Stomach (tissue), 8 donors: ENCODE measurements at regions not wholly inside any gene's neighbourhood (a gene's known extent, or its start where the extent isn't known, plus 50 kb on each side); places are given as distances from the start of the nearest gene placed in this dataset.

Experiments used
- DNase-seq, 2 donors: peaks; one replicate each; pipeline versions ENCODE4 v3.0.0 to v3.0.0-alpha.2; 2013 to 2019
- H3K27ac ChIP-seq, 5 donors: fragments of 200-600 bp in 4 of 5; sonication (generic) in 4 of 5; one replicate each; pipeline ENCODE4 v1.5.1; 2013 to 2019; ENCODE audit warnings: mild to moderate bottlenecking in 1 of 5, moderate library complexity in 1 of 5
- H3K27me3 ChIP-seq, 3 donors: fragments of 200-600 bp; sonication (generic); one replicate each; pipeline ENCODE4 v1.5.1; 2017 to 2019; ENCODE audit warnings: mixed run types in 1 of 3
- H3K36me3 ChIP-seq, 4 donors: fragments of 200-600 bp; sonication (generic); 1 replicate in 3 of 4; 2 replicates in 1 of 4; pipeline ENCODE4 v1.5.1; 2016 to 2019
- H3K4me1 ChIP-seq, 4 donors: fragments of 200-600 bp; sonication (generic); one replicate each; pipeline ENCODE4 v1.5.1; 2016 to 2019
- H3K4me3 ChIP-seq, 4 donors: fragments of 200-600 bp; sonication (generic) in 3 of 4; one replicate each; pipeline ENCODE4 v1.5.1; 2016 to 2019; ENCODE audit warnings: mild to moderate bottlenecking in 1 of 4
- H3K9me3 ChIP-seq, 4 donors: fragments of 200-600 bp; sonication (generic); one replicate each; pipeline ENCODE4 v1.5.1; 2016 to 2019
- EP300 ChIP-seq: sonication (generic); formaldehyde crosslinking; IDR thresholded peaks from one replicate; pipeline ENCODE4 v1.6.1; 2017; ENCODE audit warnings: antibody characterized with exemption
- POLR2A ChIP-seq, 4 donors: fragments of 450-650 bp; IDR thresholded peaks; one replicate each; pipeline ENCODE4 v1.6.1; 2016; ENCODE audit warnings: antibody characterized with exemption in 4 of 4, control low read depth in 2 of 4, mild to moderate bottlenecking in 1 of 4, moderate library complexity in 1 of 4
- POLR2AphosphoS5 ChIP-seq, 3 donors: sonication (generic); formaldehyde crosslinking; IDR thresholded peaks; one replicate each; pipeline ENCODE4 v1.6.1; 2016; ENCODE audit warnings: antibody characterized with exemption in 3 of 3
- WGBS, 5 donors: extraction: QIAGEN DNeasy Blood & Tissue Kit in 3 of 5; methylation state at CpG; one replicate each; pipeline versions ENCODE4 v1.1.5 to v1.1.7; 2013 to 2018; 5-methylcytosine and 5-hydroxymethylcytosine counted together
- intact Hi-C: fragments of 100-400 bp; cut with DNase I; formaldehyde crosslinking; loops from one replicate; pipeline ENCODE4 v1.15.1; 2023; ENCODE audit warnings: low total_unique reads
- TF ChIP-seq, protein P1 (sequence below), 7 experiments: fragments of 450-650 bp in 4 of 7; fragments of 200-600 bp in 3 of 7; sonication (generic) in 3 of 7; IDR thresholded peaks; one replicate each; pipeline ENCODE4 v1.5.1; 2016 to 2019; ENCODE audit warnings: antibody characterized with exemption in 7 of 7, control low read depth in 2 of 7, mild to moderate bottlenecking in 1 of 7
- donor health status: healthy with polysubstance abuse.
- donor health status: Bipolar disorder and iron deficiency.
- donor health status: healthy.

DNA sequence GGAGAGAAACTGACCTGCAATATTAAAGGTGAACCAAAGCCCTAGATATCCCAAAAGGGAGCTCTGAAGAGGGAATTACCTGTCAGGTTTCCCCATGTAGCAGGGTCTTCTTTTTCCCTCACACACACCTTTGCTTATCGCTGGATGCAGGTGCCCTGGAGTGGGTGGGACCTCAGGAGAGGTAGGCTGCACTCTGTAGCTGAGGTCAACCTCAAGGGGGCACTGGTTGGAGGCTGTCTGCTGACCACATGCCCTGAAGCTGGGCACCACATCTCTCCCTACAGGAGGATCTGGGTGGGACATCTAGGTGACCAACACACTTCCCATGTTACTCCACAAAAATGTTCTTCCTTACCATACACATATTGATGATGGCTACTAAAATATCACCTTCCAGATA is 298.7 kb upstream of the USP25 start:
- H3K36me3 ChIP-seq: no peaks in the 10 kb centered on the region
- H3K9me3 ChIP-seq: no peaks in the 10 kb centered on the region
- H3K4me1 ChIP-seq: peaks cover 0 to 14% (median 4%) of the 10 kb centered on the region in 4 donors
- DNase-seq: no peak
- WGBS, 5 donors: 91 to 100% (median 97%) methylated on average over 1 of the region's 1 CpG
- no peaks in the 10 kb centered on the region for H3K27me3 ChIP-seq
- intact Hi-C loops: no loop called here
- no peak overlapping the region for H3K27ac ChIP-seq
- H3K4me3 ChIP-seq: no peak overlapping the region
- no peak for TF ChIP-seq POLR2AphosphoS5 (IDR thresholded peaks at IDR 0.05)
- TF ChIP-seq EP300: no peak
- no peak for TF ChIP-seq POLR2A (IDR thresholded peaks at IDR 0.05)
- TF ChIP-seq, protein P1, sequence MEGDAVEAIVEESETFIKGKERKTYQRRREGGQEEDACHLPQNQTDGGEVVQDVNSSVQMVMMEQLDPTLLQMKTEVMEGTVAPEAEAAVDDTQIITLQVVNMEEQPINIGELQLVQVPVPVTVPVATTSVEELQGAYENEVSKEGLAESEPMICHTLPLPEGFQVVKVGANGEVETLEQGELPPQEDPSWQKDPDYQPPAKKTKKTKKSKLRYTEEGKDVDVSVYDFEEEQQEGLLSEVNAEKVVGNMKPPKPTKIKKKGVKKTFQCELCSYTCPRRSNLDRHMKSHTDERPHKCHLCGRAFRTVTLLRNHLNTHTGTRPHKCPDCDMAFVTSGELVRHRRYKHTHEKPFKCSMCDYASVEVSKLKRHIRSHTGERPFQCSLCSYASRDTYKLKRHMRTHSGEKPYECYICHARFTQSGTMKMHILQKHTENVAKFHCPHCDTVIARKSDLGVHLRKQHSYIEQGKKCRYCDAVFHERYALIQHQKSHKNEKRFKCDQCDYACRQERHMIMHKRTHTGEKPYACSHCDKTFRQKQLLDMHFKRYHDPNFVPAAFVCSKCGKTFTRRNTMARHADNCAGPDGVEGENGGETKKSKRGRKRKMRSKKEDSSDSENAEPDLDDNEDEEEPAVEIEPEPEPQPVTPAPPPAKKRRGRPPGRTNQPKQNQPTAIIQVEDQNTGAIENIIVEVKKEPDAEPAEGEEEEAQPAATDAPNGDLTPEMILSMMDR (IDR thresholded peaks at IDR 0.05): no peak

DNA sequence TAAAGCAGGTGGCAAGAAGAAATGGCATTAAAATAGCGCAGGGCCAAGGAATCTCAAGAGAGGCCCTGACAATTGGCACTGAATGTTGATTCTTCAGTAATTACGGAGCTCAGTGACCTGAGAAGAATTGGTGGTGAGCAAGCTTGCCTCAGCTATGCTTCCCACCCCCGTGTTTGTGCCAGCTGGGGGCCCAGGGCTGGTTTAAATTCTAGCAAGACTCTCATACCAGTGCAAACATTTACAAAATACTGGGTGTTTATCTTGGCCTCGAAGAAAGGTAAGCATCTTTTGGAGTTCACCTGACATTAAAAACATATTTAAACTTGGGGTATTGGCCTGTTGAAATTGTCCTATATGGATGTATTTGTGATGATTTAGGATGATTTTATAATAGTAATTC is 296.7 kb upstream of the USP25 start:
- no peak for DNase-seq
- Histone ChIP-seq H3K4me3 (no peak overlapping the region), H3K27ac (no peak overlapping the region), H3K27me3 (no peaks in the 10 kb centered on the region), H3K9me3 (no peaks in the 10 kb centered on the region), H3K36me3 (no peaks in the 10 kb centered on the region), H3K4me1 (peaks cover 0 to 14% (median 4%) of the 10 kb centered on the region in 4 donors)
- no peak for TF ChIP-seq POLR2AphosphoS5 (IDR thresholded peaks at IDR 0.05)
- no peak for TF ChIP-seq POLR2A (IDR thresholded peaks at IDR 0.05)
- TF ChIP-seq, protein P1 (IDR thresholded peaks at IDR 0.05): no peak
- no peak for TF ChIP-seq EP300
- intact Hi-C loops: no loop called here
- 44 to 68% (median 62%) methylated on average over 4 of the region's 4 CpGs for WGBS, 5 donors

DNA sequence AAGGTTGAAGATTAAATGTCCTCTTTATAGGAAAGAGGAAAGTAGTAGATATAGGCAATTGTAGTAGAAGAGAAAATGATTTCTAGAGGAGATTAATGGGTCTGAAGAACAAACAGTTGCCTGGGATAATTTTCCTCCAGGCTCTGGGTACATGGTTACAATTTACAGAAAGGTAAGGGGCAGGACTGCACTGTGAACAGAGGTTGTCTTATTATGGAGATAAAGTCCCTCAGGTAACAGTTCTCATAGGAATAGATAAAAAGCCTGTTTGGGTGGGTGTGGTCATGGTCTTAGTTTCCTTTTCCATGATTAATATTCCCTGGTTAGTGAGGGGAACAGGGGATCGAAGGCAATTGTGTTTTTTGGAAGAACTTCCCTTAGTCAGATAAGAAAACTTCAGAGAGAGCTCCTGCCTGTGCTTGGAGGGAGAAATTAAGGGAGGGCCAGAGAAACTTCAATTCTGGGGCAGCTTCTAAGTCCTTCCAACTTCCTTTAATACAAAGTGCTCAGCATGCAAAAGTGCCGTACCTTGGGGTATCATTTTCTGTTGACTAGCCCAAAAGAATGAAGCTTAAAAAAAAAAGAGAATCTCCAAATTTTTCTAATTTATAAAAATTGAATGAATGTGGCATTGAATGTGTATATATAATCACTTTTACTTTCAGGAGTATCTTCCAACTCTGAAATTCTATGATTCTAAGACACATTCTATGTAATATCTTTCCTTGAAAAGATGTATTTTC is 295.4 kb upstream of the USP25 start:
- Histone ChIP-seq H3K4me3 (no peak overlapping the region), H3K9me3 (no peaks in the 10 kb centered on the region), H3K36me3 (no peaks in the 10 kb centered on the region), H3K27me3 (no peaks in the 10 kb centered on the region), H3K27ac (no peak overlapping the region), H3K4me1 (peaks cover 0 to 14% (median 4%) of the 10 kb centered on the region in 4 donors)
- no peak for TF ChIP-seq POLR2A (IDR thresholded peaks at IDR 0.05)
- TF ChIP-seq, protein P1 (IDR thresholded peaks at IDR 0.05): no peak
- TF ChIP-seq POLR2AphosphoS5 (IDR thresholded peaks at IDR 0.05): no peak
- TF ChIP-seq EP300: no peak
- no peak for DNase-seq
- intact Hi-C loops: no loop called here
- WGBS, 5 donors: 46 to 62% (median 53%) methylated on average over 2 of the region's 2 CpGs

DNA sequence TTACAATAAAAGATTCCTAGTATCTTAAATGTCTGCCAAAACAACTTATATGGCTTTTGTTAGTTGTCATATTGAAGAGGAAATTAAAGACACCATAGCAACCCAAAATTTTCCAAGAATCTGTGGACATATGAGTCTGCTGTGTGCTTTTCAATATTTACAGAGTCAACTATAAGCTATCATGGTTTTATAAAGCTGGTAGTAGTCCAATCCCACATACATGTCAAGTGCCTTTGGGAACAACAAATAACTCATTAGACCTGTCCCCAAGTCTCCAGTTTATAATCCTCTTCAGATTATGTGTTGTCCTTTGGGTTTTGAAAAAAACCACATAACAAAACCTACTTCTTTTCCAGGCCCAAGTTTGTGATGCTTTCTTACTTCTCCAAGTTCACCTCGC is 293.8 kb upstream of the USP25 start:
- no peaks in the 10 kb centered on the region for H3K9me3 ChIP-seq
- H3K27me3 ChIP-seq: no peaks in the 10 kb centered on the region
- H3K4me3 ChIP-seq: no peak overlapping the region
- no peak overlapping the region for H3K27ac ChIP-seq
- DNase-seq: no peak
- no peak for TF ChIP-seq POLR2AphosphoS5 (IDR thresholded peaks at IDR 0.05)
- no peaks in the 10 kb centered on the region for H3K36me3 ChIP-seq
- intact Hi-C loops: no loop called here
- 86 to 98% (median 93%) methylated on average over 1 of the region's 1 CpG for WGBS, 5 donors
- peaks cover 0 to 17% (median 4%) of the 10 kb centered on the region in 4 donors for H3K4me1 ChIP-seq

DNA sequence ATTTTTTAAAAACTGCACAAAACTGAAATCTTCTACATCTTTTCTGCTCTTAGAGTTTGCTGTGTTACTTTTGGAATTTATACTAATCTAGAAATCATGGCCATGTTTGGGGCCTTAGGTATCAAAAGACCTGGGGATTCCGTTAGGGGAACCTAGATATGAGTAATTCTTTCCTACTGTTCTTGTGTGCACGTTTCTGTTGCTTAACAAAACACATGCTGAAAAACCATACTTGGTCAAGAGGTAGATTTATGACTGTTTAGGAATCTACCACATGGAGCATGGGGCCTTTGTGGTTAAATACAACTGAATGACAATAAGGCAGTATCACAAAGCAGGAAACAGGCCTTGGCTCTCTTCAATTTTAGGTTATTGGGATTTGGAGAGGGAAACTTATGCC is 291.9 kb upstream of the USP25 start:
- H3K36me3 ChIP-seq: no peaks in the 10 kb centered on the region
- no peak overlapping the region for H3K27ac ChIP-seq
- TF ChIP-seq EP300: no peak
- no peaks in the 10 kb centered on the region for H3K9me3 ChIP-seq
- no peaks in the 10 kb centered on the region for H3K27me3 ChIP-seq
- DNase-seq: no peak
- no peak overlapping the region for H3K4me3 ChIP-seq
- 33 to 58% (median 43%) methylated on average over 2 of the region's 2 CpGs for WGBS, 5 donors
- intact Hi-C loops: no loop called here
- H3K4me1 ChIP-seq: peaks cover 0 to 21% (median 5%) of the 10 kb centered on the region in 4 donors
